Cerebellar nuclear complex (tissue), 1 donor: ENCODE measurements at regions not wholly inside any gene's neighbourhood (a gene's known extent, or its start where the extent isn't known, plus 50 kb on each side); places are given as distances from the start of the nearest gene placed in this dataset.

Experiments used
- DNase-seq, 2 experiments: peaks; one replicate each; lab custom pipeline; 2025; lab: John Stamatoyannopoulos, UW

- no peak for DNase-seq
Measured at GRCh38 chr5:73266176-73266738, 93.3 kb downstream of the TMEM174 start.

DNA sequence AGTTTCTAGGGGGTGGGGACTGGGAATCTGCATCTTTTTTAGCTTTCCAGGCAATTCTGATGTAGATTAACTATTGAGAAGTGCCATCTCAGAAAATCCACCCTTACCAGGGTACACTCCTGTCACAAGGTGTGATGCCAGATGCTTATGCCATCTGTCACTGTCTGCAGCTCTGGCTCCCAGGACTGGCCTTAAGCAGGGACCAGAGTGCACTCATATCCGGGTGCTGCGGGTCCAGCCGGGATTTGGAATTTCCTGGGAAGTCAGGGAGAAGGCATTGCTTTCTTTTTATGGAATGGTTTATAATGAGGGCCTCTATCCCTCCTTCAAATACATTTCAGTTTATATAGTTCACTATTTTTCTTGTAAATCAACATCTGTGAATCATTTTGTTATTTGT, 92.6 kb downstream of the TMEM174 start:
- peak in 1 of 2 experiments; percentile 52 for DNase-seq

DNA sequence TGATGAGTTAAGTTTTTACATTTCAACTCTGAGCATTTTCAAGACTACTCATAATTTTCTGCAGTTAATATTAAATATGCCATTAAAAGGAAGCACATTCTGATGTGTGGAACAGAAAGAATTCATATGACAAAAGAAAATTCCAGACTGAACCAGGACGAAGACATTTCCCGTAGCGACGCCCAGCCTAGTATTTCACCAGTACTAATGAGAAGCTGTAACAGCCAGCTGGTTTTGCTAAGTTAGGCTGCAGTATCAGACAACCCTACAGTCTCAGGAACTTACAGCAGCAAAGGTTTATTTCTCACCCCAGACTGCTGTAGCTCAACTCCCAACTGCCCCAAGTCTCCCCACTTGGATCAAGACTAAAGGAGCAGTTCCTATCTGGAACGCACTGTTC, 91.6 kb downstream of the TMEM174 start:
- no peak for DNase-seq

DNA sequence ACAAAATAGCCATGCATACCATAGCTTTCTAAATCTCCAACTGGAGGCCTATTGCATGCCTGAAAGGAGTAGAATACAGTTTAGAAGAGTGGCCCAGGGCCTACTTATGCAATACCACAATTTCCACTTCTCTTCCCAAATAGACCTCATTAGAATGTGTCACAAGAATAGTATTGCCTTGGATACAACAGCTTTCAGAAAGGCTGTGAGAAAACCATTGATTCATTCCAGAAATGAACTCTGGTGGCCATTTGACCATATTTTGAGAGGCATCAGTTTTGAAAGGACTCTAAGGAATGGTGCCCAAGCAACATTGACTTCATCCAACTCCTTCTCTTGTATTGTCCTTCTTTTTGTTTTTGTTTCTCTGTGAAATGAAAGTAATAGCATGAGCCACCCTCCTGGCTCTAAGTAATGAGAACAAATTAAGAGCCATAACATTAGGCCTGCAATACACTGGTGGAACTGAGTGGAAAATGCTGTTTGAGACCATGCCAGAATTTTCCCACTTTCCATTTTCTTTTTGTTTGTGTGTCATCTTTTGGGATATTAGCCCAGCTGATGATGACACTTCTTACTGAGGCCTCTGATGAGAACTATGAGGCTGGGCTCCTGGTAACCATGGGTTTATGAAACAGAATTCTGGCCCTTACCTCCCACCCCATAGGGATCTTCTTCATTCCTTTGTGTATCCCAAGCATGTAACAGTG, 90.2 kb downstream of the TMEM174 start:
- DNase-seq = no peak

- no peak for DNase-seq
Measured at GRCh38 chr5:73256862-73257261, 83.9 kb downstream of the TMEM174 start.

DNA sequence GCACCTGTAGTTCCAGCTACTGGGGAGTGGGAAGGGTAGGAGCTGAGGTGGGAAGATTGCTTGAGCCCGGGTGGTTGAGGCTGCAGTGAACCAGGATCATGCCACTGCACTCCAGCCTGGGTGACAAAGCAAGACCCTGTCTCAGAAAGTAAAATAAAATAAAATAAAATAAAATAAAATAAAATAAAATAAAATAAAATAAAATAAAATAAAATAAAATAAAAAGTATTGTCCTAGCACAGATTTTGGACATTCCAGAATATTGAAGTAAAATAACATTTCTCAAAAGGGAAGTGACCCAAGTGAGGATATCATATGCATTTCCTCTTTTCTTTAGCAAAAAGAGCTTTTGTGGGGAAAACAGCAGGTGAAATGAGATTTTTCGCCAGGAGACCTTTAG, 83.5 kb downstream of the TMEM174 start:
- no peak for DNase-seq

- DNase-seq = no peak
Measured at GRCh38 chr5:73256012-73256411, 83.0 kb downstream of the TMEM174 start.

DNA sequence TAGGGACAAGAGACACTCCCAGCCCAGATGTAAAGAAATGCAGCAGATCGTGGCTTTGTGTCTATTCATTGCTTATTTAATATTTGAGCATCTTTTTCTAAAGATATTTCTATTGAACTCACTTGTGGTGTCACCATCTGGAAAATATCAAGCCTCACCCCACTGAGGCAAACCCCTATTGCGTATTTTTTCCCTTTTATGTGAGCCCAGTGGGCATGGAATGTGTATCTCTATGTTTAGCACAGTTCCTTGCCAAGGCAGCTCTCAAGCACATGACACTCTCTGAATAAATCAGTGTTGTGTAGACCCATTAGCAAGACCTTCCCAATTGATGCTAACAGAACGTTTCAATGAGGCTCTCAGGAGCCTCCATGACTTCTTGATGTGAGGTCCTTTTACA, 81.6 kb downstream of the TMEM174 start:
- no peak for DNase-seq

DNA sequence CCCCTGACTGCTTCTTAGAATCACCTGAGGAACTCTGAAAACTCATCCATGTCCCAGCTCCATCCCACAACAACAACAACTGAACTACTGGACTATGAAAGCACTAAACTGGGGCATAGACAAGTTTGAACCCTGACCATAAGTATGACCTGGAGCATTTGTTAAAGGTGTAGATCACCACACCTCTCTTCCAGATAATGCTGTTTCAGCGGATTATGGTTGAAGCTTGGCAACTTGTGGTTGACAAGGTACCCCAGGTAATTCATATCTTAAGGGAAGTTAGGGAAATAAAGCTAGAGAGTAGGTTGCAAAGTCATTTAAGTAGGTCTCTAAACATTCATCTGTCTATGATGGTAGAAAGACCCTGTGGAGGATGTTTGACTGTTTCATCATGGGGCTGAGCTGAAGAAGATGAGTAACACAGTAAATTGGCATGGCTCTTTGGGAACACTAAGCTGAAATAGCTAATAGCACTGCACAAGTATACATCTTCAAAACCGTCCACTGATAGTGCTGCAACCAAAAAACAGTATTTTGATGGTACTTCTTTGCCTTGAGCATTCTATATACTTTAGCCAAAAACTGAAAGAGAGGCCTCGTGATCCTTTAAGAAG, 80.2 kb downstream of the TMEM174 start:
- no peak for DNase-seq

DNA sequence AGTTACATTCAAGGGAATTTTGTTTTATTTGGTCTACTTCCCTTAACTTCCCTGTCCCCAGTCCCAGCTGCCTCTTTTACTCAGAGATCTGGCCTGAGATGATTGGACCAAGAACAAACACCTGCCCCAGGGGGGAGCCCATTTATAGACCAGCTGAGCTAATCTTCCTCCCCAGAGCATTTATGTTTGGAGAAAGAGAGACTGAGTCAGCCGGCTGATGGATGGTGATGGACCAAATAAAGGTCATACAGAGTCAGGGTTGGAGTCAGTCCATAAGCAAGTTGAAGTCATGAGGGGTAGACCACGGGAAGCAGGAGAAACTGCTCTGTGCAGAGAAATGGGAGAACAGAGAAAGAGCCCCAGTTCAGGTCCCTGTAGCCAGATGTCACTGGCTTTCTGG, 77.7 kb downstream of the TMEM174 start:
- no peak for DNase-seq

DNA sequence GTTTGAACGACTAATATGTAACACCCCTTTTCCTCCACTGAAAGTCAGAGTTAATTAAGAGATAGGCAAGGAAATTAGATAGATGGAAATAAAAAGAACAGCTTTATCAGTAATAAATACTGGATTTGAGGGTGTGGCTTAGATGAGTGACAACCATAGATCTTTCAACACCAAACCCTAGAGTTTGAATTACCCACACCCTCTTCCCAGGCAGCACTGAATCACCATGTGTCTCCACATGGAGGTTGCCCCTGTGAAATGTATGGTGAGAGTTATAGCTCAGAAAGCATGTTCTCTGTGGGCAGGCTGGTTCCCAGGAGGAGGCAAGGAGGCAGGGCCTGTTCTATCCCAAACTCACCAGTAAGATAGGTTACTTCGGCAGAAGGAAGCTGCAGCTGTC, 69.7 kb downstream of the TMEM174 start:
- DNase-seq = no peak

GRCh38 chr5:73238873-73239272, 65.9 kb downstream of the TMEM174 start:
- DNase-seq = no peak

- DNase-seq = no peak
Measured at GRCh38 chr5:73236541-73237128, 63.6 kb downstream of the TMEM174 start.

DNA sequence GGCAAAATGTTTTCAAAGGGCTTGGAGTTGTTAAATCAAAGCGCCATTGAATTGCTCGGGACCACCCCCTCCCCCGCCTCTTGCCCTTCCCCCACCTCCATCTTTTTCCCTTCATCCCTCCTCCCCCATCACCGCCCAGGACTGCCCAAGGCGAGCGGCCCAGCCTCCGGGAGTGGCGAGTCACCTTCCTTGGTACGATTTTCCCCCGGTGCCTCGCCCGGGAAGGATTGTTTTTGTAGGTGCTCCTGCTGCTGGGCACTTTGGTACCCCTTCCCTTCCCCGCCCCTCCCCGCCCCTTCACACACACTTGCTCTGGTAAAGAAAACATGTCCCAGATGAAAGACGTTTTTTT, 61.2 kb downstream of the TMEM174 start:
- no peak for DNase-seq

GRCh38 chr5:73233461-73234203, 60.6 kb downstream of the TMEM174 start:
- no peak for DNase-seq

- DNase-seq = no peak
Measured at GRCh38 chr5:73233053-73233460, 60.1 kb downstream of the TMEM174 start.

GRCh38 chr5:73232266-73233041, 59.5 kb downstream of the TMEM174 start:
- no peak for DNase-seq

- no peak for DNase-seq
Measured at GRCh38 chr5:73231246-73231778, 58.3 kb downstream of the TMEM174 start.

- no peak for DNase-seq
Measured at GRCh38 chr5:73230264-73231245, 57.6 kb downstream of the TMEM174 start.

GRCh38 chr5:73229271-73229670, 56.3 kb downstream of the TMEM174 start:
- no peak for DNase-seq
